WTC11 (cell line): ENCODE measurements at regions not wholly inside any gene's neighbourhood (a gene's known extent, or its start where the extent isn't known, plus 50 kb on each side); places are given as distances from the start of the nearest gene placed in this dataset.

Experiments
- ATAC-seq: fragments of 200-7000 bp; cut with Tn5 transposase; 2 replicates; pipeline ENCODE4 v1.10.0; 2021; ENCODE audit warnings: mild to moderate bottlenecking, moderate library complexity
- CTCF ChIA-PET: fragments of 300-600 bp; sonication (Branson Sonifier 250); formaldehyde crosslinking; loops from one replicate; lab custom pipeline; 2021; ENCODE audit warnings: antibody characterized with exemption; lab: Charles Lee
- POLR2A ChIA-PET: fragments of 350-600 bp; sonication (Branson Sonifier 250); formaldehyde crosslinking; loops from one replicate; lab custom pipeline; 2021; ENCODE audit warnings: antibody characterized with exemption; lab: Charles Lee
- DNase-seq: peaks from one replicate; pipeline ENCODE4 v3.0.0; 2021; ENCODE audit warnings: low spot score
- H3K27ac Mint-ChIP-seq: 2 replicates; pipeline ENCODE4 v1.8.0; 2021; ENCODE audit warnings: mixed read lengths
- H3K27me3 Mint-ChIP-seq: 2 replicates; pipeline ENCODE4 v1.8.0; 2021; ENCODE audit warnings: low read depth, mild to moderate bottlenecking, moderate library complexity, mixed read lengths
- H3K36me3 Mint-ChIP-seq: 2 replicates; pipeline ENCODE4 v1.8.0; 2021; ENCODE audit warnings: mixed read lengths
- H3K4me1 Mint-ChIP-seq: 2 replicates; pipeline ENCODE4 v1.8.0; 2022; ENCODE audit warnings: mixed read lengths
- H3K4me3 Mint-ChIP-seq: 2 replicates; pipeline ENCODE4 v1.8.0; 2021; ENCODE audit warnings: mild to moderate bottlenecking, moderate library complexity, mixed read lengths
- H3K9me3 Mint-ChIP-seq: 2 replicates; pipeline ENCODE4 v1.8.0; 2021; ENCODE audit warnings: mixed read lengths
- ATF1 ChIP-seq: sonication (generic); formaldehyde crosslinking; IDR thresholded peaks from 2 replicates; pipeline ENCODE4 v1.8.1; 2023; ENCODE audit warnings: mild to moderate bottlenecking, moderate library complexity, missing genetic modification reagents
- ETV6 ChIP-seq: sonication (generic); formaldehyde crosslinking; IDR thresholded peaks from 2 replicates; pipeline ENCODE4 v1.8.1; 2022; ENCODE audit warnings: mild to moderate bottlenecking, missing genetic modification reagents
- JAZF1 ChIP-seq: fragments of 250-450 bp; sonication (Bioruptor Pico); IDR thresholded peaks from 2 replicates; pipeline ENCODE4 v1.9.0; 2021; ENCODE audit warnings: moderate library complexity, mild to moderate bottlenecking, inconsistent platforms
- JUN ChIP-seq: sonication (generic); formaldehyde crosslinking; IDR thresholded peaks from 2 replicates; pipeline ENCODE4 v1.8.0; 2023; ENCODE audit warnings: mild to moderate bottlenecking, missing genetic modification reagents
- NFE2L1 ChIP-seq: sonication (generic); formaldehyde crosslinking; IDR thresholded peaks from 2 replicates; pipeline ENCODE4 v1.8.1; 2023; ENCODE audit warnings: missing genetic modification reagents
- NR3C1 ChIP-seq: sonication (generic); formaldehyde crosslinking; conservative IDR thresholded peaks from 2 replicates; pipeline ENCODE4 v1.8.1; 2023; ENCODE audit warnings: low read depth, mild to moderate bottlenecking, missing genetic modification reagents
- OVOL2 ChIP-seq: fragments of 250-450 bp; sonication (Bioruptor Pico); IDR thresholded peaks from 2 replicates; pipeline ENCODE4 v1.9.0; 2021; ENCODE audit warnings: mild to moderate bottlenecking, borderline replicate concordance
- RORB ChIP-seq: fragments of 250-450 bp; sonication (Bioruptor Pico); IDR thresholded peaks from 2 replicates; pipeline ENCODE4 v1.9.0; 2021; ENCODE audit warnings: mild to moderate bottlenecking
- SMAD4 ChIP-seq: sonication (generic); formaldehyde crosslinking; IDR thresholded peaks from 2 replicates; pipeline ENCODE4 v1.8.0; 2022; ENCODE audit warnings: mild to moderate bottlenecking, missing genetic modification reagents
- TEAD1 ChIP-seq: sonication (generic); formaldehyde crosslinking; IDR thresholded peaks from 2 replicates; pipeline ENCODE4 v1.8.0; 2022; ENCODE audit warnings: mild to moderate bottlenecking, missing genetic modification reagents
- ZBTB21 ChIP-seq: sonication (generic); formaldehyde crosslinking; IDR thresholded peaks from 2 replicates; pipeline ENCODE4 v1.8.1; 2023; ENCODE audit warnings: mild to moderate bottlenecking, missing genetic modification reagents, borderline replicate concordance
- ZNF396 ChIP-seq: fragments of 250-450 bp; sonication (Bioruptor Pico); IDR thresholded peaks from 2 replicates; pipeline ENCODE4 v1.8.0; 2021; ENCODE audit warnings: mild to moderate bottlenecking, moderate library complexity, borderline replicate concordance
- TF ChIP-seq, protein P1 (sequence below): sonication (generic); formaldehyde crosslinking; IDR thresholded peaks from 2 replicates; pipeline ENCODE4 v1.8.1; 2022; ENCODE audit warnings: low read depth, missing genetic modification reagents, borderline replicate concordance
- TF ChIP-seq, protein P2 (sequence below): fragments of 250-450 bp; sonication (Bioruptor Pico); IDR thresholded peaks from 2 replicates; pipeline ENCODE4 v2.1.2; 2022; ENCODE audit warnings: mild to moderate bottlenecking, moderate library complexity
- TF ChIP-seq, protein P3 (sequence below): sonication (generic); formaldehyde crosslinking; IDR thresholded peaks from 2 replicates; pipeline ENCODE4 v1.8.1; 2022; ENCODE audit warnings: missing genetic modification reagents, borderline replicate concordance
- TF ChIP-seq, protein P4 (sequence below): sonication (generic); formaldehyde crosslinking; IDR thresholded peaks from 2 replicates; pipeline ENCODE4 v1.8.0; 2022; ENCODE audit warnings: mild to moderate bottlenecking, missing genetic modification reagents
- TF ChIP-seq, protein P5 (sequence below): fragments of 250-450 bp; sonication (Bioruptor Pico); conservative IDR thresholded peaks from 2 replicates; pipeline ENCODE4 v1.9.0; 2021; ENCODE audit warnings: mild to moderate bottlenecking
- TF ChIP-seq, protein P6 (sequence below): fragments of 250-450 bp; sonication (Bioruptor Pico); IDR thresholded peaks from 2 replicates; pipeline ENCODE4 v1.9.0; 2021; ENCODE audit warnings: mild to moderate bottlenecking, borderline replicate concordance
- TF ChIP-seq, protein P7 (sequence below): fragments of 250-450 bp; sonication (Bioruptor Pico); IDR thresholded peaks from 2 replicates; pipeline ENCODE4 v1.9.0; 2021; ENCODE audit warnings: mild to moderate bottlenecking

DNA sequence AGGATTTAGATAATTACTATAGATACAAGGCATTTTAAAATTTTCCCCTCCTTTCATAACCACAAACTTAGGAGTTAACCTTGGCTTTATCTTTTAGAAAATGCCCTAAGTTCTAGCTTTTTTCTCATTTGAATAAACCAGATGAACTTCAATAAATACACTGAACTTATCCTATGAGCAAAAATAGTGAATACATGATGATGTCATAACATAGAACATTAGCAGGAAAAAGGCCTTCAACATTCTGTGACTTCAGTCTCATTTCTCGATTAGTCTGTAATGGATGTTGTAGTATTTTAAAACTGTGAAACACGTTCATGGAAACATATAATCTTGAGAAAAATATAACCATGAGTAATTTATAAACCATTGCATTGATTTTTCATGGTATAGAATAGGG, 550.7 kb downstream of the PKHD1 start:
- ATAC-seq: no peak
- Mint-ChIP-seq H3K4me3 (no peak overlapping the region), H3K4me1 (peaks cover 38% of the 10 kb centered on the region), H3K27me3 (no peaks in the 10 kb centered on the region), H3K36me3 (no peaks in the 10 kb centered on the region), H3K9me3 (no peaks in the 10 kb centered on the region), H3K27ac (no peak overlapping the region)
- CTCF ChIA-PET: no interaction called here
- TF ChIP-seq ETV6 (CRISPR knock-in tag) (no peak), JAZF1 (no peak), NR3C1 (no peak), NFE2L1 (CRISPR knock-in tag) (no peak), OVOL2 (CRISPR knock-in tag) (no peak), JUN (CRISPR knock-in tag) (no peak), ZNF396 (CRISPR knock-in tag) (no peak), ZBTB21 (CRISPR knock-in tag) (no peak), ATF1 (CRISPR knock-in tag) (no peak), TEAD1 (CRISPR knock-in tag) (no peak), RORB (no peak), SMAD4 (CRISPR knock-in tag) (no peak)
- TF ChIP-seq, protein P1, sequence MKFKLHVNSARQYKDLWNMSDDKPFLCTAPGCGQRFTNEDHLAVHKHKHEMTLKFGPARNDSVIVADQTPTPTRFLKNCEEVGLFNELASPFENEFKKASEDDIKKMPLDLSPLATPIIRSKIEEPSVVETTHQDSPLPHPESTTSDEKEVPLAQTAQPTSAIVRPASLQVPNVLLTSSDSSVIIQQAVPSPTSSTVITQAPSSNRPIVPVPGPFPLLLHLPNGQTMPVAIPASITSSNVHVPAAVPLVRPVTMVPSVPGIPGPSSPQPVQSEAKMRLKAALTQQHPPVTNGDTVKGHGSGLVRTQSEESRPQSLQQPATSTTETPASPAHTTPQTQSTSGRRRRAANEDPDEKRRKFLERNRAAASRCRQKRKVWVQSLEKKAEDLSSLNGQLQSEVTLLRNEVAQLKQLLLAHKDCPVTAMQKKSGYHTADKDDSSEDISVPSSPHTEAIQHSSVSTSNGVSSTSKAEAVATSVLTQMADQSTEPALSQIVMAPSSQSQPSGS (CRISPR knock-in tag): no peak
- TF ChIP-seq, protein P2, sequence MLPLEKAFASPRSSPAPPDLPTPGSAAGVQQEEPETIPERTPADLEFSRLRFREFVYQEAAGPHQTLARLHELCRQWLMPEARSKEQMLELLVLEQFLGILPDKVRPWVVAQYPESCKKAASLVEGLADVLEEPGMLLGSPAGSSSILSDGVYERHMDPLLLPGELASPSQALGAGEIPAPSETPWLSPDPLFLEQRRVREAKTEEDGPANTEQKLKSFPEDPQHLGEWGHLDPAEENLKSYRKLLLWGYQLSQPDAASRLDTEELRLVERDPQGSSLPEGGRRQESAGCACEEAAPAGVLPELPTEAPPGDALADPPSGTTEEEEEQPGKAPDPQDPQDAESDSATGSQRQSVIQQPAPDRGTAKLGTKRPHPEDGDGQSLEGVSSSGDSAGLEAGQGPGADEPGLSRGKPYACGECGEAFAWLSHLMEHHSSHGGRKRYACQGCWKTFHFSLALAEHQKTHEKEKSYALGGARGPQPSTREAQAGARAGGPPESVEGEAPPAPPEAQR (CRISPR knock-in tag): no peak
- TF ChIP-seq, protein P3, sequence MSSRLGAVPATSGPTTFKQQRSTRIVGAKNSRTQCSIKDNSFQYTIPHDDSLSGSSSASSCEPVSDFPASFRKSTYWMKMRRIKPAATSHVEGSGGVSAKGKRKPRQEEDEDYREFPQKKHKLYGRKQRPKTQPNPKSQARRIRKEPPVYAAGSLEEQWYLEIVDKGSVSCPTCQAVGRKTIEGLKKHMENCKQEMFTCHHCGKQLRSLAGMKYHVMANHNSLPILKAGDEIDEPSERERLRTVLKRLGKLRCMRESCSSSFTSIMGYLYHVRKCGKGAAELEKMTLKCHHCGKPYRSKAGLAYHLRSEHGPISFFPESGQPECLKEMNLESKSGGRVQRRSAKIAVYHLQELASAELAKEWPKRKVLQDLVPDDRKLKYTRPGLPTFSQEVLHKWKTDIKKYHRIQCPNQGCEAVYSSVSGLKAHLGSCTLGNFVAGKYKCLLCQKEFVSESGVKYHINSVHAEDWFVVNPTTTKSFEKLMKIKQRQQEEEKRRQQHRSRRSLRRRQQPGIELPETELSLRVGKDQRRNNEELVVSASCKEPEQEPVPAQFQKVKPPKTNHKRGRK (CRISPR knock-in tag): no peak
- TF ChIP-seq, protein P4, sequence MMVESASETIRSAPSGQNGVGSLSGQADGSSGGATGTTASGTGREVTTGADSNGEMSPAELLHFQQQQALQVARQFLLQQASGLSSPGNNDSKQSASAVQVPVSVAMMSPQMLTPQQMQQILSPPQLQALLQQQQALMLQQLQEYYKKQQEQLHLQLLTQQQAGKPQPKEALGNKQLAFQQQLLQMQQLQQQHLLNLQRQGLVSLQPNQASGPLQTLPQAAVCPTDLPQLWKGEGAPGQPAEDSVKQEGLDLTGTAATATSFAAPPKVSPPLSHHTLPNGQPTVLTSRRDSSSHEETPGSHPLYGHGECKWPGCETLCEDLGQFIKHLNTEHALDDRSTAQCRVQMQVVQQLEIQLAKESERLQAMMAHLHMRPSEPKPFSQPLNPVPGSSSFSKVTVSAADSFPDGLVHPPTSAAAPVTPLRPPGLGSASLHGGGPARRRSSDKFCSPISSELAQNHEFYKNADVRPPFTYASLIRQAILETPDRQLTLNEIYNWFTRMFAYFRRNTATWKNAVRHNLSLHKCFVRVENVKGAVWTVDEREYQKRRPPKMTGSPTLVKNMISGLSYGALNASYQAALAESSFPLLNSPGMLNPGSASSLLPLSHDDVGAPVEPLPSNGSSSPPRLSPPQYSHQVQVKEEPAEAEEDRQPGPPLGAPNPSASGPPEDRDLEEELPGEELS: no peak
- TF ChIP-seq, protein P5, sequence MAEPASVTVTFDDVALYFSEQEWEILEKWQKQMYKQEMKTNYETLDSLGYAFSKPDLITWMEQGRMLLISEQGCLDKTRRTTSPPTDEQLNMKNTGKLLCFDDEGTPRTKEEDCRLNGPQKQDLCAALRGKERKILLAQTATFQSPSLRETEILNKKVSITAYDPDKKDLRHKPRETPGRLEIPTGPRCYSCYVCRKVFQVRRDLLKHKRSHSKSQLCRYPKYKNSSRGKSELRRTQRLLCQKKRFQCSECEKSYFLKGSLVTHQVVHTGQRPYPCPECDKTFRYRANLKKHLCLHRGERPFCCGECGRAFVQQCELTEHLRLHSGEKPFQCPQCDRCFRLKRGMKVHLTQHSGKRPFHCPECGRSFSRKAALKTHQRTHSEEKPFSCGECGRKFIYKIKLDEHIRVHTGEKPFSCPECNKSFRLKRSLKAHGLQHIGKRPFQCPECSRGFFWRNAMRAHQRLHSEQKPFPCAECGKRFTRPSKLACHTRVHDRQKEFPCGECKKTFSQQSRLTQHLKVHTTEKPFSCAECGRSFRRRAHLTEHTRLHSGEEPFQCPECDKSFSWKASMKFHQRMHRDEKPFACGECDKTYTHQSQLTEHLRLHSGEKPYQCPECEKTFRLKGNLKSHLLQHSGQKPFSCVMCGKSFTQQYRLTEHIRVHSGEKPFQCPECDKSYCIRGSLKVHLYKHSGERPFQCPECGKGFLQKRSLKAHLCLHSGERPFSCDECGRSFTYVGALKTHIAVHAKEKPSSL (CRISPR knock-in tag): no peak
- TF ChIP-seq, protein P6, sequence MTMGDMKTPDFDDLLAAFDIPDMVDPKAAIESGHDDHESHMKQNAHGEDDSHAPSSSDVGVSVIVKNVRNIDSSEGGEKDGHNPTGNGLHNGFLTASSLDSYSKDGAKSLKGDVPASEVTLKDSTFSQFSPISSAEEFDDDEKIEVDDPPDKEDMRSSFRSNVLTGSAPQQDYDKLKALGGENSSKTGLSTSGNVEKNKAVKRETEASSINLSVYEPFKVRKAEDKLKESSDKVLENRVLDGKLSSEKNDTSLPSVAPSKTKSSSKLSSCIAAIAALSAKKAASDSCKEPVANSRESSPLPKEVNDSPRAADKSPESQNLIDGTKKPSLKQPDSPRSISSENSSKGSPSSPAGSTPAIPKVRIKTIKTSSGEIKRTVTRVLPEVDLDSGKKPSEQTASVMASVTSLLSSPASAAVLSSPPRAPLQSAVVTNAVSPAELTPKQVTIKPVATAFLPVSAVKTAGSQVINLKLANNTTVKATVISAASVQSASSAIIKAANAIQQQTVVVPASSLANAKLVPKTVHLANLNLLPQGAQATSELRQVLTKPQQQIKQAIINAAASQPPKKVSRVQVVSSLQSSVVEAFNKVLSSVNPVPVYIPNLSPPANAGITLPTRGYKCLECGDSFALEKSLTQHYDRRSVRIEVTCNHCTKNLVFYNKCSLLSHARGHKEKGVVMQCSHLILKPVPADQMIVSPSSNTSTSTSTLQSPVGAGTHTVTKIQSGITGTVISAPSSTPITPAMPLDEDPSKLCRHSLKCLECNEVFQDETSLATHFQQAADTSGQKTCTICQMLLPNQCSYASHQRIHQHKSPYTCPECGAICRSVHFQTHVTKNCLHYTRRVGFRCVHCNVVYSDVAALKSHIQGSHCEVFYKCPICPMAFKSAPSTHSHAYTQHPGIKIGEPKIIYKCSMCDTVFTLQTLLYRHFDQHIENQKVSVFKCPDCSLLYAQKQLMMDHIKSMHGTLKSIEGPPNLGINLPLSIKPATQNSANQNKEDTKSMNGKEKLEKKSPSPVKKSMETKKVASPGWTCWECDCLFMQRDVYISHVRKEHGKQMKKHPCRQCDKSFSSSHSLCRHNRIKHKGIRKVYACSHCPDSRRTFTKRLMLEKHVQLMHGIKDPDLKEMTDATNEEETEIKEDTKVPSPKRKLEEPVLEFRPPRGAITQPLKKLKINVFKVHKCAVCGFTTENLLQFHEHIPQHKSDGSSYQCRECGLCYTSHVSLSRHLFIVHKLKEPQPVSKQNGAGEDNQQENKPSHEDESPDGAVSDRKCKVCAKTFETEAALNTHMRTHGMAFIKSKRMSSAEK (CRISPR knock-in tag): no peak
- TF ChIP-seq, protein P7, sequence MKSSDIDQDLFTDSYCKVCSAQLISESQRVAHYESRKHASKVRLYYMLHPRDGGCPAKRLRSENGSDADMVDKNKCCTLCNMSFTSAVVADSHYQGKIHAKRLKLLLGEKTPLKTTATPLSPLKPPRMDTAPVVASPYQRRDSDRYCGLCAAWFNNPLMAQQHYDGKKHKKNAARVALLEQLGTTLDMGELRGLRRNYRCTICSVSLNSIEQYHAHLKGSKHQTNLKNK (CRISPR knock-in tag): no peak
- POLR2A ChIA-PET: no interaction called here
- DNase-seq: no peak
